Activated T-cell treated with anti-CD3 and anti-CD28 coated beads for 1 hour (primary cell): ENCODE measurements at regions not wholly inside any gene's neighbourhood (a gene's known extent, or its start where the extent isn't known, plus 50 kb on each side); places are given as distances from the start of the nearest gene placed in this dataset.

Source experiments
- DNase-seq: peaks from one replicate; pipeline ENCODE4 v3.0.0-alpha.2; 2020; ENCODE audit warnings: low read depth

DNA sequence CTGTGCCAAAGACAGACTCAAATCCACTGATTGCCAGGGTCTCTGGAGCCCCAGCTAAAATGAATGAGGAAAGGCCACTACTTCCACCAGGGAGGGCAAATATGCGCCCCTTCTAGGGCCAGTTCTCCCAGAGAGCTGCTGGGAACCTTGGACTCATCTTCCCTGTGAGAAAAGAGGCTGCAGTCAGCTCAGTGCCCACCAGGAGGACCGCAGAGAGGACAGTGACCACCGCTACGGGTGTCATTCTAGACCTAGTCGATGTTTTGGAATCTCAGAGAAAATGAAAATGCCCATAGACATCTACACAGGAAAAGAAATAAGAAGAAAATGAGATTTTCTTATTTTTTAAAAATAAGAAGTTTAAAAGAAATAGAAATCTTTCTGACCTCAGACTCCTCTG, 235.1 kb downstream of the UQCRFS1 start:
- no peak for DNase-seq

DNA sequence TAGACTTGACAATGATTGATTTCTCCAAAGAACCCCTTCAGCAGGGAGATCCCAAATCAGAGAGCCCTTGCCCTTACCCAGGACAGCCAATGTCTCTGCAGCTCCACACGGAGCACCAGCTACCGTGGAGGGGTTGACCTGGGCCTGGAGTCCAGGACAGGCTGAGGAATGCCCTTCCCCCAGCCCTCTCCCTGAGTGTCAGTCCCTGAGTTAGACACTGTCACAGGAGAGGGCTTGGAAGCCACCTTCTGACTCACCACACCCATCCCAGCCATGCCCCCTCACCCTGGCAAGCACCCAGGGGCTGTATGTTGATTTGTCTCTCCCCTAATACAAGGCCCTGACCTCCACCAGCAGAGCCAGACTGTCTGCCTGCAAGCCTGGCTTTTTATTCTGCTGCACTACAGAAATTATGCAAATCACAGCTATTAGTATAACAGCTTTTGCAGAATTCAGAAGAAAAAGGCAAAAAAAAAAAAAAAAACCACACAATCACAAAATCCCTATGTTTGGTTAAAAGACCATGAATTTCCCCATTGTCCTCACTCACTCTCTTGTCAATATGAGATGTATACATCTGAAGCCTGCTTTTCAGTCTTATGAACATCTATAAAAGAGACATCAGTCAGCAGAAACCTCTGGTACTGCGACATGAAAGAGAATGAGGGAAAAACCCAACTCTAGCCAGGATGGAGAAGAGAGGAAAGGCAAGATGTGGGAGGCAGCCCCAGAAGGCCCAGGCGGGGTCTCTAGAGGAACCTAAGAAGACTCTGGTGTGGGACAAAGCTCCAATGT, 240.7 kb downstream of the UQCRFS1 start:
- no peak for DNase-seq

DNA sequence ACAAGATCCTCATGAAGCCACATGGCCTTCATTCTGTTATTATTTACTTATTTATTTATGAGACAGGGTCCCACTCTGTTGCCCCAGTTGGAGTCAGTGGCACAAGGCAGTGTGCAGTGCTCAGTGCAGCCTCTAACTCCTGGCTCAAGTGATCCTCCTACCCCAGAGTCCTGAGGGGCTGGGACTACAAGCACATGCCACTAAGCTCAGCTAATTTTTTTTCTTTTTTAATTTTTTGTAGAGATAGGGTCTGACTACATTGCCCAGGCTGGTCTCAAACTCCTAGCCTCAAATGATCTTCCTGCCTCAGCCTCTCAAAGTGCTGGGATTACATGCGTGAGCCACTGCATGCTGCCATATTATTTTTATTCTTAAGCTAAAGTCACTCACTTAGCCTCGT, 241.4 kb downstream of the UQCRFS1 start:
- no peak for DNase-seq

DNA sequence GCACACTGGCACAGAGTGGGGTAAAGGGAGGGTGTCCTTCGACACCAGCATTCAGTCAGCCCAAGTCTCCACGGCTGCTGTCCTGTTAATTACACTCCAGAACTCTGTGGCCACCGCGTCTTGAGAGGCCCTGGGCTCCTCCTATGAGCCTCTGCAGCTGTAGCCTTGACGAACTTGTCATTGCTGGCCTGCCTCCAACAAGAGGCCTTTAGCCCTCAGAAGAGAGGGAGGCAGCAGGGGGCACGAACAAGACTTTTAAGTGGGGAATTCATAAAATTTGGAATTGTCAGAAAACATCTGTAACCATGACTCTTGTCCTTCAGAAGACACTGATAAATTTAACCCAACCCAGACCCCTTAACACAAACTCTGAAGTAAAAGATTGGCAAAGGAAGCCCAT, 241.9 kb downstream of the UQCRFS1 start:
- DNase-seq = no peak

DNA sequence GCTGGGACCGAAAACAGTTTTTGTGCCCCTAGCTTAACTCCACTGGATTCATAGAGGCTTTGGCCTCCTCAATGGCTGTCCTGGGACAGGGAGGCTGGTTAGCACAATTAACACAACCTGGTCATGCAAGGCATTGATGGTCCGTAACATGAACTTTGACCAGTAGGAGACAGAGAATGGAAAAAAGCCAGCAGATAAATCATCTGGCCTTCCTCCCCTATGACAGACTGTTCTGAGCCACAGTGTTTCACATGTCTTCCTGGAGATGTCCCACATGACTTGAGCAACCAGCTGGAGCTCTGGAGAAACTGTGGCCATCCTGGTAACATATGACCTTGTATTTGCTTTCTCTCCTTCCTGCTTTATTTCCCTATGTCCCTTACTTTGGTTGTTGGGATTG, 244.2 kb downstream of the UQCRFS1 start:
- no peak for DNase-seq

DNA sequence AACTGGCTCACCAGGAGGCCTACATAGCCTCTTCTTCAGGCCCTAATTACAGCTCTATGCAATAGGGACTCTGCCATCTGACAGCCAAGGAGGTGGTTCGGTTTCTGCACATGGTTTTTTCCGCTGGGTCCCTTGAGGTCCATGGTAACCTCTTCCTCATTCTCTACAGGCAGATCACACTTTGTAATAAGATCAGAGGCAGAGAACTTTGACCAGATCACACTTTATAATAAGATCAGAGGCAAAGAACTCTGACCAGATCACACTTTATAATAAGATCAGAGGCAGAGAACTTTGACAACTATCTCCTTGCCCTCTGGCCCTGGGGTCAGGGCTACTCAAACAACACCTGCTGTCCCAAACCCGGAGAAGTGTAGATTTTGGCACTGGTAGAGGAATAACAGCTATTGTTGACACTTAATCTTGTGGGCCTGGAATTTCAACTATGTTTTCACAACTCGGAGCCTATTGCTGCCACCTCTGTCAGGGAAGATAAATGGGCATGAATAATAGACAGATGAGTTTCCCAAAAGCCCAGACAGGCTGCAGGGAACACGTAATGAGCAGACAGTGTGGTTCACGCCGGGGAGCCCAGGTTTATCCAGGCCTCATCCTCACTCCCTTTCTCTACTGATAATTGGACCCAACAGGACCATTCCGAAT, 246.1 kb downstream of the UQCRFS1 start:
- DNase-seq = no peak

DNA sequence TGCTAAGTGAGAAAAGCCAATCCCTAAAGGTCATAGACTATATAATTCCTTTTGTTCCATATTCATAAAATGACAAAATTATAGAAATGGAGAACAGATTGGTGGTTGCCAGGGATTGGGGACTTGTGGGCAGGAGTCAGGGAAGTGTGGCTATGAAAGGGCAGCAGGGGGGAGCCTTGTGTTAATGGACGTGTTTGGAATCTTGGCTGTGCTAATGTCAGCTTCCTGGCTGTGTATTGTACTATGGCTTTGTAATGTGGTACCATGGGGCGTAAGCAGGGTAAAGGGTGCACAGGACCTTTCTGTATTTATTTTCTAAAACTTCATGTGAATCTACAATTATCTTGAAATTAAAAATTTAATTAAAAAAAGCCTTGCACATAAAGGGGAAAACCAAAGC, 248.5 kb downstream of the UQCRFS1 start:
- DNase-seq = no peak

DNA sequence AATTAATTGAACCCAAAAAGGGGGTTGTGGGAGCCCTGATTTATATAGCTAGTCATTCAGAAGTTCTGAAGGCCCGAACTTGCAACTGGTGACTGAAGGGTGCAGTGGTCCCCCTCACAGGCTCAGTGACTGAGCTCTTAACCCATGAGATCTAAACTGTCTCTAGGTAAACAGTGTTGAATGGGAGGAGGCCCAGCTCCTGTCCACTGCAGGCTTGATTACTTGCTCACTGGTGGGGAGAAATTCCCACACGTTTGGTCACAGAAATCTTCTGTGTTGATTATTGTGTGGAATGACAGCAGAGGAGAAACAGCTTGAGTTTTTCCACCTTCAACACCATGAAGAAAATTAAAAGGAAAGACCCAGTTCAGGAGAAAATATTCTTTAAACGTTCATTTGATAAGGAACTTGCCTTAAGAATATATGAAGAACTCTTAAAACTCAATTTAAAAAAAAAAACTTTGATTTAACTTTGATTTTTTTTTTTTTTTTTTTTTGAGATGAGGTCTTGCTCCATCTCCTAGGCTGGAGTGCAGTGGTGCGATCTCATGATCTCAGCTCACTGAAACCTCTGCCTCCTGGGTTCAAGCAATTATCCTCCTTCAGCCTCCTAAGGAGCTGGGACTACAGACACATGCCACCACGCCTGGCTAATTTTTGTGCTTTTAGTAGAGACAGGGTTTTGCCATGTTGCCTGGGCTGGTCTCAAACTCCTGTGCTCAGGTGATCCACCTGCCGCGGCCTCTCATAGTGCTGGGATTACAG, 249.3 kb downstream of the UQCRFS1 start:
- no peak for DNase-seq

DNA sequence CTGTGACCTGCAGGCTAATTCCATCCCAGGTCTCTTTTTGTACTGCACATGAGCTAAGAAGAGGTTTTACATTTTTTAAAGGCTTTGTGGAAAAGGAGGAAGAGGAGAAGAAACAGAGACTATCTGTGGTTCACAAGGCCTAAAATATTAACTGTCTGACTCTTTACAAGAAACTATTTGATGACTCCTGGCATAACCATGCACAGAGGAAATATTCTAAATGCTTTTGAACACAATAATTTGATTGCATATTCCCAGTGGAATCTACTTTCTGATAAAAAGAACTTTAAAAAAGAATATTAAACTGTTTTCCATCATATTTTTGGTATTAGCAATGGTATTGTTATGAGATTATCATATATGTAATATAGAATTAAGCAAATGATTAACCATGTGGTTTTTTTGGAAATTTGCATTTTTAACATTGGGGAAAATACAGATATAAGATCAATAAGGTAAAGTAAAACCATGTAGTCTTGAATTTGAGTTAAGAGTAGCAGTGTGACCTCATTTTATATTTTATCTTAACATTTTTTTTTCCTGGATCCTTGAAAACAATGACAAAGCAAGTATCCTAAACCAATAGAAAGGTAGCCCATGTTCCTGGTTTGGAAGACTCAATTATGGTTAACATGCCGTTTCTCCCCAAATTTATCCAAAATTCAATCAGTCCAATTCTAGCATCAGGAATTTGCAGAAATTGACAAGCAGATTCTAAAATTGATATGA, 251.0 kb downstream of the UQCRFS1 start:
- DNase-seq = no peak

DNA sequence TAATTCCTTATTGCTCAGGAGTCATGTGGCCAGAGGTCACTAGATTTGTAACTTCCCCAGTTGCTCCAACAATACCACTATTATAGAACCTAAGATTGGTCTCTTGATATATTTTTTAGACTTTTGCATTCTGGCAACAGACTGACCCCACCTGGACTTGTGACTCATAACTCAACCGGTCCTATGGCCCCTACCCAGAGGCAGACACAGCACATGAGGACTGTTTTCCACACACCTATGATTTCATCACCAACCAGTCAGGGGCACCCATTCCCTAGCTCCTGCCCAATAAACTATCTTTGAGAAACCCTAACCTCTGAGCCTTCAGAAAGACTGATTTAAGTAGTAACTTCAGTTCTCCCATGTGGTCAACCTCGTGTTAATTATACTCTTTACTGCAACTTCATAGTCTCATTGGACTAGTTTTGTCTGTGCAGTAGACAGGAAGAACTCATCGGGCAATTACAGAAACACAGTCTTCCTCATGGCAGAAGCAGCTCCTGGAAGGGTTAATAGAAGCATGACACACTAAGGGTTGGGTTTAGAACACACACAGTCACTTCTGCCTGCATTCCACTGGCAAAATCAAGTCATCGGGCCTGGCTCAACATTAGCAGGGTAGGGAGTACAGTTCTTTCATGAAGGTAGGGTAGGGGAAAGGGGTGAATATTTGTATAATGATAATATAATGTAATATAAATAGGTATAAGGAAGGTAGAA, 251.8 kb downstream of the UQCRFS1 start:
- no peak for DNase-seq

DNA sequence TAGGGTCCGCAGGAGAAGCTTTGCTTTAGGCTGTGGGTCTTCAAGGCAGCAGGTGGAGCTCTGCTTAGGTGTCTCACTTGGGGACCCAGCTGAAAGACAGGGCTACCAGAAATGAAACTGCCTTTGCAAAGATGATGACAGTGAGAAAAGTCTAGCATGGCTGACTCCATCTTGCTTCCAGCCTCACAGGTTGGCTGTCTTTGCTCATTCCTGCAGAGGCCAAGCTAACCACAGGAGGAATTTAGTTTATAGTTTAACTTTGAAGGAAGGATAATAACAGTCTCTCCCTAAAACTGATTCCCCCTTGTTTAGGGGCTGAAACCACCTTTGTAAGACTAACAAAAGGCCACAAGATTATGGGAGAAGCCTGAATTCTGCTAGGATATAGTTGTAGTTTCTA, 252.4 kb downstream of the UQCRFS1 start:
- no peak for DNase-seq

DNA sequence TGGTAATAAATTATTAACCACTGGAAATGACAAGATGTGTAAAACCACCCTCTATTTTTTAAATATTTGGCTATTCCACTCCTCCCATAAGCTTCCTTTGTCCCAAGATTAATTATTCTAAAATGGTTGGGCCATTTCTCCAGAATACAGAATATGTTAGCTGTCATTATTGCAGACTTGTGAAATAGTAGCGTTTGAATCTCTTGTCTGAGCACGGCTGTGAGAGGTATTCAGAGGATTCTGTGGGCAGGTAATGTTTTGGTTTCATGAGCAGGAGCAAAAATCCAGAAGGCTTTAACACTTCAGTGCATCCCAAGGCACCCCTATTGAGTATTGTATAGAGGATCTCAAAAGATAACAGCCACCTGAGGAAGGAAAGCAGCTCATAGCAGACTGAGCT, 256.0 kb downstream of the UQCRFS1 start:
- DNase-seq = no peak

DNA sequence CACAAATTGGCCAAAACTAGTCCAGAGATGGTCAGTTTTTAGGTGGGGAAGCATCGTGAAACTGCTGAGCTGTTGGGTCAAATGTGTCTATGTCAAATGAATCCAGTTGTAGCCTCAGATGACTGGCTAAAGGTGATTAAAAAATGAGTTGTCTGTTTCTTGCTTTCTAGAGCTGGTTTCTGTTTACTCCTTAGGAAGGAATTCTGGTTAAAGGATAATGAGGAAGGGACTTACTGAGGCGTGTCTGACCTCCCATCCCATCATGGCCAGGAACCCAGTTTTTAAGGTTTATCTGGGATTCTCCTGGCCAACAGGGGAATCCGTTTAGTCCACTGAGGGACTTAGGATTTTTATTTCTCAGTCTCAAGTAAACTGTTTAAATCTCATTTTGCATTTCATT, 256.5 kb downstream of the UQCRFS1 start:
- DNase-seq = no peak

DNA sequence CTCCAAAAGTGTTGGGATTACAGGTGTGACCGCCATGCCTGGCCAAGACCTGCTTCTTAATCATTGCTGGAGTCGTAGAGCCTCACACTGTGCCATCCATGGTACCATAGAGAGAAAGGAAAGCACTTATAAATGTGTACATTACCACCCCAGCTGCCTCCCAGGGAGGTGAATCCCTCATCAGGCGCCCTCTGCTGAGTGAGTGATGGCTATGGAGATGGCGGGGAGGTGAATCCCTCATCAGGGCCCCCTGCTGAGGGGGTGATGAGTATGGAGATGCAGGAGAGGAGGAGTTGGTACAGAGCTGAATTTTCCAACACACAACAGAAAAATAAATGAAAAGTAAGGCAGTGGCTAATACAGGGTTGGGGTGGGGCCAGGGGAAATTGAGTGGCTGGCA, 263.4 kb downstream of the UQCRFS1 start:
- DNase-seq = no peak

DNA sequence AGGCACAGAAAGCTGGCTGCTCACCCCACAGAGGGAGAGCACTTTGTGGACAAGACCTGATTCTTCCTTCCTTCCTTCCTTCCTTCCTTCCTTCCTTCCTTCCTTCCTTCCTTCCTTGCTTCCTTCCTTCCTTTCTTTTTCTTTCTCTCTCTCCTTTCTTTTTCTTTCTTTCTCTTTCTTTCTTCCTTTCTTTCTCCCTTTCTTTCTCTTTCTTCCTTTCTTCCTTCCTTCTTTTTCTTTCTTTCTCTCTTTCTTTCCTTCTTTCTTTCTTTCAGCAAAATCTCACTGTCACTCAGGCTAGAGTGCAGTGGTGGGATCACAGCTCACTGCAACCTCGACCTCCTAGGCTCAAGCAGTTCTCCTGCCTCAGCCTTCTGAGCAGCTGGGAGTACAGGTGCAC, 263.9 kb downstream of the UQCRFS1 start:
- DNase-seq = no peak

DNA sequence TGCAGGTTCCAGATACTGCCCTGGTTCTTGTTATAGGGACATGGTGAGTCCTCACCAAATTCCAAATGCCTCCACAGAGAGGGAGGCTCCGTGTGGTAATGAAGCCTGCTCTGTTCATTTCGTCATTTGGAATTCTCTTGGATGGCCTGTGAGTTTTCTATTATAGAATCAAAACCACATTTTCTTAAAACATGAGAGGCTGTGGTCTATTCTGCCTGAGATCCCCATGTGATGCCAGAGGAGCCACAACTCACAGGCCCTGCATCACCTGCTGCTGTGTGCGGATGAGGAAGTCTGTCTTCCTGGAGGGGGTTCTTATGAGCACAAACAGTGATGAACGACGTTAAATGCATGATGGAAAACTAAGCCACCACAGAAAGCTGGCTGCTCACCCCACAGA, 264.4 kb downstream of the UQCRFS1 start:
- DNase-seq = no peak

DNA sequence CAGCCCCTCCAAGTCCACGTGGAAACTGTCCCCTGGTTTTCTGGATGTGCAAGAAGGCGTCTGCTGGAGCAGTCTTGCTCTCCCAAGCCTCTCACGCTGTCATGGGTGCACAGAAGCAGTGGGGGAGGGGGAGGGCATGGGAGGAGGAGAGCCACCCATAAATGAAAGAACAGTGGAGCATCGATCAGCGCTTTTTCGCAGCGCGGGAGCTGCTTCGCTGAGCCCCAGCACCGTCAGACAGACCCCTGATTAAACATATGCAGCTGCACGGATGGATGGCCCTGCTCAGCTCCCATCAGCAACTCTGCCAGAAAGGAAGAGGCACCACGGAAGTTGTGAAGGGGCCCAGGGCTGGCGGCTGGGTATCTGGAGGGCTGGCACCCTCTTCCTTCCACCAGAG, 264.9 kb downstream of the UQCRFS1 start:
- DNase-seq = no peak

DNA sequence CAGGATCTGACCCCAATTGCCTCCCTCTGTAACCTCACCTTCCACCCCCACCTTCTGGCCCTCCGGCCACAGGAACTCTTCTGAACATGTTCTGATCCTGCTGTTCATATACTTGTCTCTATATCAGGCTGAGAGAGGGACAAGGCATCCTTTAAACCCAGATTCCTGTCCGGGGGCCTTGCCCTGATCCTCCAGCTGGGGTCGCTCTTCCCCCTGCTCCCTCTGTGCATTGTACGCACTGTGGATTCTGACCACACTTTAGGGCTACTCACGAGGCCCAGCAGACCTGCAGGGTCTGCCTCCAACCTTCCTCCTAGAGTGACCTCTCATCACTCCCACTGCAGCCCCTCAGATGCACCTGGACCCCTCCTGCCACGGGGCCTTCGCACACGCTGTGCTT, 269.3 kb downstream of the UQCRFS1 start:
- no peak for DNase-seq

DNA sequence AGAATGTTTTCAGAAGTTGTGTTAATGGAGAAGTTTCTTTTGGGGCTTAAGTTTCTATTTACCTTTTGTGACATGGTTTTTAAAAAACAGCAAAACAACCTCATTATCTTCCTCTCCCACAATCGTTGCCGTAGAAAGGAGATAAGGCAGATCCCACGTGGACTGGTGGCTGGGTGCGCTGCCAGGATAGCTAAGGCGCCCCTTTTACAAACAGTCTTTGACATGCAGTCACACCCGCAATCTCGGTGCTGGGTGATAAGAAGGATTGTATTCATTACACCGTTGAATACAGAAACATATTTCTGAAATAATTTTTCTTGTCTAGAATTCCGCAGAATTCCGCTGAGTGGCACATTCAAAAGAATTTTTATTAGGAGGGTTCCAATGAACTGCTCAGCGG, 271.1 kb downstream of the UQCRFS1 start:
- no peak for DNase-seq

DNA sequence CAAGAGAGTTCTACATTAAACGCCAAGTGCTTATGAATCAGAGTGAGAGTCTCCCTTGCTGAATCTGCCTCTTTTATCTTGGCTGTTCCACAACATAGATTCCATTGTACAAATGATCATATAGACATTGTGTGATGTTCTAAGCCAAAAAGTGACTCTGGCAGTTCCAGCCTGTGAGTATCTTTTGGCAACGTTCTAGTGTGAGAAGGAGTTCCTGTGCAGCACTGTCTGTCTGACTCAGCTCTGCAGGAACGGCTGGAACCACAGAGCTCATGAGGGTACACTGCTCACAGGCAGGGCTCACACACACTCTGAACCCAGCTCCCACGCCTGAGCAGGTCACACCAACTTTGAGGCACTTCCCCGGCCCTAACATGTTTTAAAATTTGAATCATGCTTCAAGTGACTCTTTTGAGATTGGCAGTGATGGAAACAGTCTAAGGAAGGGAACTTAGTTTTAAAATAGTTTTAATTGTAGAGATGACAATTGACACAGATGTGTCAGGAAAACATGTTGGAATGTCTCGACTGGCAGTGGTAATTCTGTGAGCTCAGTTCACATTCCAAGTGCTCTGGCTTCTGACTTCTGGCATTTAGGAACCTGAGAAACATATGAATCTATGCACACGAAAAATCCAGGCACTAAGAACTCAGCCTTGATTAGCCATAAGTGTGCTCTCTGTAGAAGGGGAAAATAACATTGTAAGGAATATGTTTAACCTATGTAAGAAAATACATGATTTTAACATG, 272.0 kb downstream of the UQCRFS1 start:
- DNase-seq = no peak

DNA sequence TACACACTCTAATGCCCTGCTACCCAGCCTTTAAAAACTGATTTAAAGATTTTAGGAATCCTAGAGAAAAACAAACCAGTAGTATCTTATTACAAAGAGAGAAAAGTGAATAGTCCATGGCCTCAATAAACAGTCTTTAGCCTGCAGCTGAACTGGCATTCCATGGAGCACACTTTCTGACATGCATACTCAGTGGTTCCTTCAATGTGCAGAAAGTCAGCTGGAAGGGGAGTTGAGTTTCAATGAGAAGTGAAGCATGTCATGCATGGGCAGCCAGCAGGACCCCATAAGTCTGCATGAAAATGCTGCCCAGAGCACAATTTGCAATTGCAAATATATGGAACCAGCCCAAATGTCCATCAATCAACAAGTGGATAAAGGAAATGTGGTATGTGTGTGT, 273.7 kb downstream of the UQCRFS1 start:
- no peak for DNase-seq
